DMS53 treated with DMSO at 0.1 percent for 48 hours (cell line): ENCODE measurements at regions not wholly inside any gene's neighbourhood (a gene's known extent, or its start where the extent isn't known, plus 50 kb on each side); places are given as distances from the start of the nearest gene placed in this dataset.

Experiments
- DNase-seq: peaks from one replicate; lab custom pipeline; 2025; ENCODE audit not compliant: unreplicated experiment; lab: John Stamatoyannopoulos, UW

DNA sequence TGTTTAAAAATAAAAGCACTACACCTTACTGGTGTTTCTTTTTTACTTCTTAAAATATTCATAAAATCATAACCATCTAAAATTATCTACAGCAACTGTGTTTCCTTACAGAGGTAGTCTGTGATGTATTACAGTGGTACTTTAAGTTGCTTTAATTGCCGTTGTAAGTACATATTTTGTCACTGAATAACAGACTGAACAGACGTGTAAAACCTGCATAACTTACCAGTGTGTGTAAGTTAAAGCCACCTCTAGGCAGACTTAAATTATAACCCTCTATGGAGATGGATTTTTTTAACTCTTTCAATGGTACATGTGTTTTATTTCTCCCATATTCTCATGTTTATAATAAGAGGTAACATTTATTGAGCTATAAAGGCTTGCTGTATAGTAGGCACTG, 166.8 kb downstream of the NR4A2 start:
- no peak for DNase-seq

DNA sequence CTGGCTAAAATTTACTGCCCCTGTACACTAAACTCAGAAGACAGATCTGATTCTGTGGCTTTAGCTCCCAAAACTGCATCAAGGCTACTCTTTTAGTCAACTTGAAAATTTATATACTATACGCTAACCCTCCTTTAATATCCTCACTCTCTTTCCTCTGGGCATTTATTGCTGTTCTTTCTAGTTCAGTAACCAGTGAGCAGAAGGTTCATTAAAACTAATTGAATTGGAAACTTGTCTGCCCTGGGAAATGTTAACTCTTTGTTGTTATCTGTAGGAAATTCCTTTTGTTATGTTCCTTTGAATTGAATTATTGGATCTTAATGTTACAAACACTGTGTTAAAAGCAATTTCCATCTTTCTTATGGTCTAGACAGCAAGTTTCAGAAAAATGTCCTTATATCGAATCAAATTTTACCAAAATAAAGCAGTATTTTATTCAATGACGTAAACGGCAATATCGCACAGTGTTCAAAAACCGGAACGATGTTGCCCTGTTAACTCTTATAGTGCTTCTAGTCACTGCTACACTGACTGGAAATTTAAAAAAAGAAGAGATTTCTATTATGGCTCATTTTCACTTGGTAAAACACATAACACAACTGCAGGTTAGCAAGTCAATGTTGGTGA, 168.3 kb downstream of the NR4A2 start:
- no peak for DNase-seq

DNA sequence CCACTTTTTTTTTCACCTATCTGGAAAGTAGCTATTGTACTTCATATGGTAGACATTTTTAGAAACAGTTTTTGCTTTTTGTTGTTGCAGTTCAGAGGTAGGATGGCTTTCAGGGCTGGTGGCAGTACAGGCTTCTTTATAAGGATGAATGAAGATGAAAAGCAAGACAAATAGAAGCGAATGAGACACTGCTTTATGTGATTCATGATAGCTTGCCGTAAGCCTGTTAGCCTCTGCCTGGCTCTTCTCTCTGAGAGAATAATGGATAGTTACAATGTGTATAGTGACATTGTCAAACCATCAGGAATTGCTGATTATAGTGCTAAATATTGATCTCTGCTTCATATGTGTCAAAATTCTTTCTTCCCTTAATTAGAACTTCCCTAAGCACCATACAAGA, 173.7 kb downstream of the NR4A2 start:
- peak; percentile 48 for DNase-seq

DNA sequence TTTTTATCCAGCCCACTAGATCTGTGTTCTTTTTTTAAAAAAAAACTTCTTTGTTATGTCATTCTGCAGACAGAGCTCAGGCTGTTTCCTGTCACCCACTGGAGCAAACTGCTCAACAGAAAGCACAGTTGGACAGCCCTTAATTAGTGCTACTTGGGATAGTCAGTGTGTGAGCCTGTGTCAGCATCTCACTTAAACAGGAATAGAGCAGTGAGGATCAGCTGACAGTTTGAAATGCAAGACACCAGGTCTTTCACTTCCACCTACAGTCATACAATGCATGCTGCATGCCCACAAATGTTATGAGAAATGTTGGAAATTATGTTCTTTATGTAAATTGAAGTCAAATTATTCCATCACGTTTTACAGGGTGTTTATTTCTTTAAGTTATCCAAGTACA, 174.9 kb downstream of the NR4A2 start:
- DNase-seq, result no peak

DNA sequence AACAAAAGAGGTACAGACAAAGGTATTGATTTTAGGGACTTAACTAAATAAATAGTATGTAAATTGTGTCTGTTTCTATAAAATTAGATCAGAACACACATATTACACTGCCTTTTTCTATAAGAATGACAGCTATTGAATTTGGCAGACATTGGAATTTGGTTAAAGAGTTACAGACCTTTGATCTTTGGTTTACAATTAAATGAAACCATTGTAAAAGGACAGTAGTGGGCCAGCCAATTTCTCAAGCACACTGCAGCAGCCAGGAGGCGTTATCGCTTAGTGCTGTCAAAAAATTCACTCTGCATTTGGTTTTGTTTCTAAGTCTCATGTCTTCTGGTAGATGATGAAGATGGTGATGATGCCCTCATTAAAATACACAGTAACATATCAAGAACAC, 175.9 kb downstream of the NR4A2 start:
- no peak for DNase-seq

DNA sequence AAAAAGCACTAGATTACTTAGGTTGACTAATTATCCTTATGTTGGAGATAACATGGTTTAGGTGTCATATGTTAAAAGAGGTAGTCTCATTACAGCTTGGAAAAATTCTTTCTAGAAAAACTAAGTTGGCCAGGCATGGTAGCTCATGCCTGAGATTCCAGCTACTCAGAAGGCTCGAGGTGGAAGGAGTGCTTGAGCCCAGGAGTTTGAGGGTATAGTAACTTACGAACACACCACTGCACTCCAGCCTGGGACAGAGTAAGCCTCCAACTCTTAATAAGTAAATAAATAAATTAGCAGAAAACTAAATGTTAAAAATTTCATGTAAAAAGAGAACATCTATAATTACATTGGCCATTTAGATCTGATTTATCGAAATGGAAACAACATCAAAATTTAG, 177.2 kb downstream of the NR4A2 start:
- no peak for DNase-seq

DNA sequence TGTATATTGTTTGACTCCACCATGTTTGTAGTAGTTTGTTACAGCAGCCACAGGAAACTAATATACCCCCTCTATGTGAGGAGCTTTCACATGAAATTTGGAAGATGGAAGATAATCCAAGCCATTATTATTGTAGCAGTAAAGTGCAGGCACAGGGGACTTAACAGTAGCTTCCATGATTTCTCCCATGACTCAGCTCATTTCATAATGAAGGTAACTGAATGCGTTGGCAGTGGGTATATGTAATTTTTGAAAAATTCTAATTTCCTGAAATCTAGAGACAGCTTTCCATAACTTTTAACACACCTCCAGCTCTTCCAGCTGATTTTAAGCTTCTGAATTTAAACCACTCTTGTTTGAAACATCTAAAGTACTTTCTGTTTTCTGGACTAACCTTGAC, 181.2 kb downstream of the NR4A2 start:
- no peak for DNase-seq

DNA sequence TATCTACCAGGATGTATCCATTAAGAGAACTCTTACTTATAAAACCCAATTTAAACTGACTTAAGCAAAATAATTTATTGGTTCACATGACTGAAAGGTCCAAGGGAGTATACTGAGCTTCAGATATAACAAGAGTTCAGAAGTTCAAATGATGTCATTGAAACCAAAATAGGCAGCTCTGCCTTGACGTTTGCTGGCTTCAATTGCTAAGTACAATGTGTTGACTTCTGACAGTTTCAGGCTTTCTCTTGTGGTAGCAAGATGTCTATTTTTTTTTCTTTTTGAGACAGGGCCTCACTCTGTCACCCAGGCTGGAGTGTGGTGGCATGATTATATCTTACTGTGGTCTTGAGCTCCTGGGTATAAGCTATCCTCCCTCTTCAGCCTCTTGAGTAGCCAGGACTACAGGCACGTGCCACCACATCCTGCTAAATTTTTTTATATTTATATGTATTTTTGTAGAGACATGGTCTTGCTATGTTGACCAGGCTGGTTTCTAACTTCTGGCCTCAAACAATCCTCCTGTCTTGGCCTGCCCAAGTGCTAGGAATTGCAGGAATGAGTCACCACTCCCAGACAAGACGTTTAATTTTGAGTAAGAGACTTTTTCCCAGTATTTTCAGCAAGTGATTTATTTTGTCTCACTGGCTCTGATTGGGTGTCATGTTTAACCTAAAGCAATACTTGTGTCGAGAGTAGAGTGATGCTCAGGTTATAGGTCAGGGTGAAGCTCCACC, 184.8 kb downstream of the NR4A2 start:
- DNase-seq, result no peak

DNA sequence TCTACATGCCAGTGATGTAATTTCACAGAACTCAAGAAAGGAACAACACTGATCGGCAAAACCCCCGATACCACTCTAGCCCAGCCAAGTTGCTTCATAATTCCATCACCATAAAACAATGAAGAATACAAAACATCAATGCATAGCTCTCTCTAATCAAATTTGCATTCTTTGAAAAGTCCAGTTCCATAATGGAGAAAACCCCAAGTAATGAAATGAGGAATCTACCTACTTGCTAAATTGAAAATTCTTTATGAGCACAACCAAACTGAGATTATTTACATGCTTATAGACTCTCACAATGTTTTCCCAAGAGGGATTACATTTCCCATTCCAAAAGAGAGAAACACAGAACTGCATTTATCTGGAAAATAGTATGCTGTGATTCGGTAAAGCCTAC, 186.5 kb downstream of the NR4A2 start:
- no peak for DNase-seq

DNA sequence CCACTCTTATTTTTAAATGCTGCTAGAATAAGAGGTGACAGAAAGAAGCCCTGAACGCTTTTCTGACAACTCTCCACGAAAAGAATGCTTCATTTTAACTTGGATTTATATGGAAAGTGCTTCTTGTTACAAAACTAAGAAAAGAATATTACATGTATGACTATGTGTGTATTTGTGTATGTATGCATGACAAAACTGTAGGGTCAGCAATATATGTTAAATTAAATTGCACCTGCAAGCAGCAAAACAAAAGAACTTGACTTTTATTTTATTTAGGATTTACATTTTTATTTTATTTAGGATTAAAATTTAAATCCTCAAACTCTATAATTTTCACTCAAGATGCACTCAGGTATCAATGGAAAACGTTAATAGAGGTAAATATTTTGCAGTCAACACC, 187.1 kb downstream of the NR4A2 start:
- DNase-seq, result no peak

DNA sequence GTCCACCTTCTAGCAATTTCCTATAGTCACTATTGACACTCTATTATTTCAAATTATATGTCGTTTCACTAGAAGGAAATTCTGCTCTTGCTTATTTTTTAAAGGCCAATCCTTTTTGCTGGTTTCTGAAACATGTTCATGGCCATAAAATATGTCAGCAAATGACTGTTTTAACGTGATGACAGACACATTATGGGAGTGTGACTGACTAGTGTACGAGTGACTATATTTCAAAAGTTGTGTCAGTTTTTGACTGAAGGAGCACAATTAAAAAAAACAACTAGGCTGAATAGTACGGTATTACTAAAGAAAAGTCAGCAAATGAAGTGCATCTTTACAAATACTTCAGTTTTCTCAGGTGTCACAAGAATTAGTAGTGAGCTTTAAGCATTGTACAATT, 196.0 kb downstream of the NR4A2 start:
- DNase-seq, result no peak

DNA sequence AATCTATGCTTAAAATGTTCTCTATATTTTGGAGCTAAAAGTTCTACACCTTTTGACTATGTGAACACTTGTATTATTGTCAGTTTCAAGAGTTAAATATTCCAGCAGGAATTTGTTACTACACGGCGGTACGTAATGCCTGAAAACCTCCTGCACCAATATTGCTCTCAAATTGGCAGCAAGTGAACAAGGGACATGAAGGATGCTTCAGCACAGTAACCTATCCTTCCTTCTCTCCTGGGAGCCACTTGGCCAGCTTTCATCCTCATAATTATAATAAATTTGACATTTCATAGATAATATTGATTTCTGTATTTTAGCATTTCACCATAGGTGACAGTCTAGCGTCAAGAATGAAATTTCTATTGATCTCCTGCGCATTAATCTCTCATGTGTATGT, 197.6 kb downstream of the NR4A2 start:
- DNase-seq, result no peak

DNA sequence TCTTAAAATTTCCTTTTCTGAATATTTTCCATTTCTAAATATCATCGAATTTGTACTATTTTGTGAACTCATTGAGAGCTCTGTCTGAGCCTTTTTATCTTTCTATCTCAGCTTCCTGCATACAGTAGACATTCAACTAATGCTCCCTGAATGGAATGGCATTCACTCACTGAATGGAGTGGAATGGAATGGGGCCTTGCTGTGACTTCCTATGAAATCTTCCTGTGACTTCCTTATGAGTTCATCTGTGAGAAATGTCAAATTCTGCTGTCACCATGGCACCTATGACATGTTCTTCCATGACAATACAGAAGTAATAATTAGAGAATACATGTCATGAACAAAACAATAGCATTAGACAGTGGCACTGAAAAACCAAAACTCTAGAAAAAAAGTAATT, 199.6 kb downstream of the NR4A2 start:
- DNase-seq, result no peak

DNA sequence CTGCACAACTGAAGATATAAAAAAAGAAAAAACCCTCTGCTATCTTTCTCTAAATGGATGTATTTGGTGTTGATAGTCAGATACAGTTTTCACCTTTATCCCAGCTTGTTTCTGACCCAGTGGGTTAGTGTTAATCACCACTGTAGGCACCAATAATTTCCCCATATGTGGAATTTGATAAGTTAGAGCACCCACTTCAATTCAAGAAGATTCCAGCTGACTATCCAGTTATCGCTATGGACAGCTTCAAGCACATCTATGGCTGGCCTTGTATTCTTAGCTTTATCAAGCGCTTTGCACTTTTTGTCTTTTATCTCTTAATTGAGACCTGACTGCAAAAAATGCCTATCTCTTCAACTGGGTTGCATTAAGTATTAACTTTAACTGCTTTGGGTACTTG, 200.4 kb downstream of the NR4A2 start:
- no peak for DNase-seq

DNA sequence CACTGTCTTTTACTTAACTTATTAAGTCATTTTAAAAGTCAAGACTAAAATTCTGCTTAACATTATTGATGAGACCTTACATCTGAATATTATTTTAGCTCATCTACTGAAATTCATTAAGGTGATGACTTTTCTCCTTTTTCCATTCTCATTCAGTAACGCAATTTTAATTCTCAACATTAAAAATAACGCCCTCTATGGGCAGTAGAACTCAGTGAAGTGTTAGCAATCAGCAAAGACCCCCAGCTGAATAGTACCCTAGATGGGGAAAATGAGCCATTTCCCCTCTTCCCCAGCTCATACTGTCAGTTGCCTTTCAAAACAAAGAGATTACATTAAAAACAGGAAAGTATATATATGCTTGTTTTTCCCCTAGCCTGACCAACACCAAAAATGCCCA, 203.3 kb downstream of the NR4A2 start:
- DNase-seq, result no peak

DNA sequence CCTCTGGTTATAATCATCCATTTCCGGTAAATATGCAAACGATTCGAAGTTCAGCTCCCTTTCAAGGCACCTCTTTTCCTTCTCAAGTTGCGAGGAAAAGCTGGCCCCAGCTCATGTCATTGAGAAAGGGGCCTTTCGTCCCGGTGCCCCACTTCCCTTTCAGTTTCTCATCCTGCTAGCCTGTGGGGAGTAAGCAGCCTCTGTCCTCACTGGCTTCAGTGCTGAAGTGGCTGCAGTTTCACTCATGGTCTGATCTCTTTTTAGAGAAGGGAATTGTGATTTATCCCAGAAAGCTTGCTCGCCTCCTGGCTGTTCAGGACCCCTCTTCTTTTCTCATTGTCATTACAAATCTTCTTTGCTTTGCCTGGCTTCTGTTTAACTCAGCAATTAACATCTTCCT, 207.5 kb downstream of the NR4A2 start:
- no peak for DNase-seq

DNA sequence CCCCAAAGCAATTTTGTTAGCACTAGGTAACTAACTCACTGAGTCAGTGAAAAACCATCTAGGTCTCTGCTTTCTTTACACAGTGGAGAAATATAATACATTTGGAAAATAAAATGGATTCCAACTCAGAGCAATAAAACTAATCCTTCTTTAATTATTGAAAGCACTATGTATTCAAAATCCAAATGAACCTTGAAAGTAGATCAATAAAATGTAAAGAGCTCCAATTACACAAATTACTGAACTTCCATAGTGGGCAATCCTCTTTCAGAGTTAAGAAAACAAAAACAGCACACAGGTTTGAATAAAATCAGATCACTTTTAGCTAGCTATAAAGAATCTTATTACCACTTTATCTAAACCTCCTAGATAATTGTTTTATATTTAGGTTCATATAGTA, 208.1 kb downstream of the NR4A2 start:
- no peak for DNase-seq

DNA sequence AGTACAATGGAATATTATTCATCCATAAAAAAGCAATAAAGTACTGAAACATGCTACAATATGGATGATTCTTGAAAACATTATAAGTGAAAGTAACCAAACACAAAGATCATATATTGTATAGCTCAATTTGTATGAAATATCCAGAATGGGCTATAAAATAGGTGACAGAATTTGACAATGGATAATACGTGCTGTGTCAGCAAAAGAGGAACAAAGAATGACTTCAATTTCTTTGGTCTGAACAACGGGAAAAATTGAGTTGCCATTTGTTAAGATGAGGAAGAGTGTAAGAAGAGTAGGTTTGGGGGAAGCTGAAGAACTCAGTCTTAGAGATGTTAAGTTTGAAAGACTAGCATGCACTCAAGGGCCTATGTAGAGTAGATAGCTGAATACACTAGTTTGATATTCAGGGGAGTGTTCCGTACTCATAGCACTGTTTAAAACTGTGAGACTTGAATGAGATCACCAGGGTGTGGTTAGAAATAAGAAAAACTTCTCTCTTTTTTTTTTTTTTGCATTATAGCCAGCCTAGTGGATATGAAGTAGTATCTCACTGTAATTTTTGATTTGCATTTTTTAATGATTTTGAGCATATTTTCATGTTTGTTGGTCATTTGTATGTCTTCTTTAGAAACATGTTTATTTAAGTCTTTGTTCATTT, 213.6 kb downstream of the NR4A2 start:
- no peak for DNase-seq

DNA sequence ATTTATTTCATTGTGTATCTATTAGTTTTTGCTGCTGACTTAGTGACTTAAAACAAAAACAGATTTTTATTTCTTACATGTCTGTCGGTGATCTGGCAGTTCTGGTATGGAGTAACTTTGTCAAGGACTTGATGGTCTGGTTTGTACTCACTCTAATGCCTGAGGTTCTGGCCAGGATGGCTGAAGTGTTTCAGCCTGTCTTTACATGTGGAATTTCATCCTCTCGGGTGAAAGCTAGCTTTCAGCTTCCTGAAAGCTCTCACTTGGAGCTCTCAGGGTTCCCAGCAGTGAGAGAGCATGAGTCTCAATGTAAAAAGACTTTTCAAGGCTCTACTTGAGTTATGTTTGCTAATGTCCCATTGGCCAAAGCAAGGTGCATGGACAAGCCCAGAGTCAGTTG, 216.4 kb downstream of the NR4A2 start:
- no peak for DNase-seq

DNA sequence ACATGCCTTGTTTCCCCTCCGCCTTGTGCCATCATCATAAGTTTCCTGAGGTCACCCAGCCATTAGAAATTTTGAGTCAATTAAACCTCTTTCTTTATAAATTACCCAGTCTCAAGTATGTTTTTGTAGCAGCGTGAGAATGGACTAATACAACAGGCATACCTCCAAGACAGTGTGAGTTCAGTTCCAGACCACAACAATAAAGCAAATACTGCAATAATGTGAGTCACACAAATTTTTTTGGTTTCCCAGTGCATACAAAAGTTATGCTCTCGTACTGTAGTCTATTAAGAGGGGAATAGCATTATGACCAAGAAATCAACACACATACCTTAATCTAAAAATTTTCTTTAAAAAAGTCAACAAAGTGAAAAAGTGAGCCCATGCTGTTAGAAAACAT, 217.2 kb downstream of the NR4A2 start:
- DNase-seq, result no peak

DNA sequence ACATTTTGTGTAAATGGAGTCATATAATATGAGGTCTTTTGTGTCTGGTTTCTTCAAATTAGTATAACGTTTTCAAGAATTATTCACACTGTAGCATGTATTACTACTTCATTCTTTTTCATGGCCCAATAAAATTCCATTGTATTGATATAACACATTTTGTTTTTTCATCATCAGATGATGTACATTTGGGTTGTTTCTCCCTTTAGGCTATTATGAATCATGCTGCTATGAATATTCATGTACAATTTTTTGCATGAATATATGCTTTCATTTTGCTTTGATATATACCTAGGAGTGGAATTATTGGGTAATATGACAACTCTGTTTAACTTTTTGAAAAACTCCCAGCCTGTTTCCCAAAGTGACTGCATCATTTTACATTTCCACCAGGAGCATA, 220.2 kb downstream of the NR4A2 start:
- DNase-seq, result no peak

DNA sequence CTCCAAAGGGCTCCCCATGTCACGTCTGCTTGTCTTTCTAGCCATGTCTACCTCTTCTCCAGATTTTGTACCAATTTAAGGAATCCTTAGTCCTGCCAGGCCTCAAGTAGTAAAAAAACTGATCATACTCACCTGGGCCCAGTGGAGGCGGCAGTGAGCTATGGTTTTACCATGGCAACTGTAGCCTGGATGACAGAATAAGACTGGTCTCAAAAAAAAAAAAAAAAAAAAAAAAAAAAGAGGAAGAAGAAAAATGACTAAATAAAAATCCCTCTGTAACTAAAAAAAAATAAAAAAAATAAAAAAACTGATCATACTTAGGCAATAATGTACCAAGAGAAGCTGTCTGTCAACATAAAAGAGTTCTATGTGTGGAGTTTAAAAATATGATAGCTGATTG, 221.6 kb downstream of the NR4A2 start:
- DNase-seq, result peak; percentile 50

DNA sequence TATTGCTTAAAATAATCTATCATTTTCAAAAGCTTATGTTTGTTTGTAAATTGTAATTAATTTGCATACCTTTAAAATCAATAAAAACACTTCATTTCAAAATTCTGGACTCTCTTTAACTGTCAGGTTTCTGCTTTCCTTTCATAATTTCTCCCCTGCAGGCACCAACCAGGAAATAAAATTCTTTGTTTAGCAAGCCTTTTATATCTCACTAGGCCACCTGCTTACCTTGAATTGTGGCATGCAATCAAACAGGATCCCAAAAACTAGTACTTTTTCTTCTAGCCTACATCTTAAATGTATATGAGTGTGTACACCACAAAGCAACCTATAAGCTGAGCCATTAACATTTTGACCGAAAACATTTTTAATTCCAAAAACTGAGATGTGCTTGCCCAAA, 233.1 kb downstream of the NR4A2 start:
- DNase-seq, result peak; percentile 12
